WTC11 (cell line): ENCODE measurements at regions not wholly inside any gene's neighbourhood (a gene's known extent, or its start where the extent isn't known, plus 50 kb on each side); places are given as distances from the start of the nearest gene placed in this dataset.
"Not testable (repeated sequence)": the region's sequence is repeated elsewhere in the genome, so short reads cannot be mapped to it uniquely, and the experiment has no call there.

ENCODE experiments used
- ELF4 ChIP-seq: sonication (generic); formaldehyde crosslinking; IDR thresholded peaks from 2 replicates; pipeline ENCODE4 v1.8.1; 2022; ENCODE audit warnings: low read depth, mild to moderate bottlenecking, moderate library complexity, missing genetic modification reagents
- NR3C1 ChIP-seq: sonication (generic); formaldehyde crosslinking; conservative IDR thresholded peaks from 2 replicates; pipeline ENCODE4 v1.8.1; 2023; ENCODE audit warnings: low read depth, mild to moderate bottlenecking, missing genetic modification reagents
- PRRX2 ChIP-seq: fragments of 250-450 bp; sonication (Bioruptor Pico); IDR thresholded peaks from 2 replicates; pipeline ENCODE4 v1.8.0; 2021; ENCODE audit warnings: mild to moderate bottlenecking
- SMAD4 ChIP-seq: sonication (generic); formaldehyde crosslinking; IDR thresholded peaks from 2 replicates; pipeline ENCODE4 v1.8.0; 2022; ENCODE audit warnings: mild to moderate bottlenecking, missing genetic modification reagents
- ZNF138 ChIP-seq: sonication (generic); formaldehyde crosslinking; conservative IDR thresholded peaks from 2 replicates; pipeline ENCODE4 v1.8.1; 2022; ENCODE audit warnings: mild to moderate bottlenecking, moderate library complexity, missing genetic modification reagents
- TF ChIP-seq, protein P1 (sequence below): fragments of 200-600 bp; IDR thresholded peaks from 2 replicates; pipeline ENCODE4 v1.8.0; 2022; ENCODE audit warnings: antibody characterized with exemption
- TF ChIP-seq, protein P2 (sequence below): sonication (generic); formaldehyde crosslinking; IDR thresholded peaks from 2 replicates; pipeline ENCODE4 v1.8.0; 2022; ENCODE audit warnings: mild to moderate bottlenecking, missing genetic modification reagents

DNA sequence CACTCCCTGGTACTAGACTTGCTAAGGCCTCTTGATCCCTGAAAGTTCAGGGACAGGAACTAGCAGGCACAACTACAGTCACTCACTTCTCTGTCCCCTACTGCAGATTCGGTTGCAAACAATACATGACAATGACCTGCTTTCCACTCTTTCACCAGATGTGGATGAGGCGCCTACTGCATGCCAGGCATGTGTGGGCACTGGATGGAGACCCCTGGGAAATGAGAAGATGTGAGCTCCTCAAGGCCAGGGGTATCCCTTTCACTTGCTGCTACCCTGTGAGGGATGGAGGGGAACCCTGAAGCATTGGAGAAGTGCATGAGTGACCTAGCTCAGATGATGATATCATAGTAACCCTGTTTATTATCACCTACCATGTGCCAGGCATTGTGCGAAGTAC, 933.4 kb upstream of the TPTE start:
- TF ChIP-seq, protein P1, sequence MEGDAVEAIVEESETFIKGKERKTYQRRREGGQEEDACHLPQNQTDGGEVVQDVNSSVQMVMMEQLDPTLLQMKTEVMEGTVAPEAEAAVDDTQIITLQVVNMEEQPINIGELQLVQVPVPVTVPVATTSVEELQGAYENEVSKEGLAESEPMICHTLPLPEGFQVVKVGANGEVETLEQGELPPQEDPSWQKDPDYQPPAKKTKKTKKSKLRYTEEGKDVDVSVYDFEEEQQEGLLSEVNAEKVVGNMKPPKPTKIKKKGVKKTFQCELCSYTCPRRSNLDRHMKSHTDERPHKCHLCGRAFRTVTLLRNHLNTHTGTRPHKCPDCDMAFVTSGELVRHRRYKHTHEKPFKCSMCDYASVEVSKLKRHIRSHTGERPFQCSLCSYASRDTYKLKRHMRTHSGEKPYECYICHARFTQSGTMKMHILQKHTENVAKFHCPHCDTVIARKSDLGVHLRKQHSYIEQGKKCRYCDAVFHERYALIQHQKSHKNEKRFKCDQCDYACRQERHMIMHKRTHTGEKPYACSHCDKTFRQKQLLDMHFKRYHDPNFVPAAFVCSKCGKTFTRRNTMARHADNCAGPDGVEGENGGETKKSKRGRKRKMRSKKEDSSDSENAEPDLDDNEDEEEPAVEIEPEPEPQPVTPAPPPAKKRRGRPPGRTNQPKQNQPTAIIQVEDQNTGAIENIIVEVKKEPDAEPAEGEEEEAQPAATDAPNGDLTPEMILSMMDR: not testable (repeated sequence)
- not testable (repeated sequence) for TF ChIP-seq ELF4, NR3C1, ZNF138, SMAD4, PRRX2 (CRISPR knock-in tag)
- TF ChIP-seq, protein P2, sequence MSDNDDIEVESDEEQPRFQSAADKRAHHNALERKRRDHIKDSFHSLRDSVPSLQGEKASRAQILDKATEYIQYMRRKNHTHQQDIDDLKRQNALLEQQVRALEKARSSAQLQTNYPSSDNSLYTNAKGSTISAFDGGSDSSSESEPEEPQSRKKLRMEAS (CRISPR knock-in tag): not testable (repeated sequence)
